K562 (cell line): ENCODE measurements at regions not wholly inside any gene's neighbourhood (a gene's known extent, or its start where the extent isn't known, plus 50 kb on each side); places are given as distances from the start of the nearest gene placed in this dataset.

Experiments
- ATAC-seq: fragments of 200-7000 bp; cut with Tn5 transposase; 3 replicates; pipeline ENCODE4 v1.9.1; 2020; ENCODE audit warnings: moderate library complexity
- BruUV-seq: library from RNA; stranded (reverse); fragments of 400-500 nt; replicated peaks from 2 replicates; lab custom pipeline; 2021; lab: Mats Ljungman, UMichigan
- CTCF ChIA-PET: fragments of 300-600 bp; formaldehyde crosslinking; extraction: SDS; loops from one replicate; lab custom pipeline; 2021; ENCODE audit warnings: low intra/inter-chr PET ratio; lab: Yijun Ruan, JAX
- POLR2A ChIA-PET: fragments of 300-600, 350-650 bp; sonication (Branson Sonifier 250); formaldehyde crosslinking; extraction: SDS; loops from one replicate; lab custom pipeline; 2021; ENCODE audit warnings: antibody characterized with exemption, inconsistent platforms; lab: Yijun Ruan, JAX
- DNase-seq, 4 experiments: peaks; one replicate each; pipeline versions ENCODE4 v3.0.0 to v3.0.0-alpha.2; 2011 to 2018; ENCODE audit warnings: low spot score in 3 of 4, mixed read lengths in 3 of 4; ENCODE audit errors: extremely low read depth in 1 of 4
- FAIRE-seq: peaks from 2 replicates; lab custom pipeline; 2011; peaks lifted over from hg19 to GRCh38; lab: Jason Lieb, UNC
- H2AFZ ChIP-seq: 2 replicates; pipeline ENCODE4 v1.6.0; 2011; ENCODE audit warnings: low read depth, low read length, control low read depth, inconsistent platforms
- H3K27ac ChIP-seq: fragments of 200-600 bp; 3 replicates; pipeline ENCODE4 v1.8.0; 2011; ENCODE audit warnings: low read depth, mild to moderate bottlenecking, control low read depth, inconsistent platforms, low read length, moderate library complexity, mixed read lengths; ENCODE audit errors: extremely low read depth
- H3K27me3 ChIP-seq, 2 experiments: fragments of 300-600 bp in 1 of 2; 2 replicates in 1 of 2; 3 replicates in 1 of 2; pipeline versions ENCODE4 v1.6.0 to v1.8.0; 2011; ENCODE audit warnings: inconsistent platforms in 2 of 2, low read length in 2 of 2, mild to moderate bottlenecking in 1 of 2, mixed read lengths in 1 of 2, moderate library complexity in 1 of 2; ENCODE audit not compliant: control insufficient read depth in 2 of 2, insufficient read depth in 2 of 2
- H3K36me3 ChIP-seq: fragments of 300-600 bp; 3 replicates; pipeline ENCODE4 v1.8.0; 2011; ENCODE audit warnings: mild to moderate bottlenecking, low read length, inconsistent platforms; ENCODE audit not compliant: control insufficient read depth, insufficient read depth
- H3K4me1 ChIP-seq, 2 experiments: fragments of 200-600 bp in 1 of 2; replicated peaks in 1 of 2; 2 replicates in 1 of 2; 3 replicates in 1 of 2; pipeline versions ENCODE4 v1.5.1 to v1.8.0; 2011; ENCODE audit warnings: inconsistent platforms in 2 of 2, low read length in 2 of 2, mild to moderate bottlenecking in 1 of 2, mixed read lengths in 1 of 2, moderate library complexity in 1 of 2; ENCODE audit not compliant: control insufficient read depth in 2 of 2, insufficient read depth in 2 of 2
- H3K4me2 ChIP-seq: 2 replicates; pipeline ENCODE4 v1.6.1; 2011; ENCODE audit warnings: low read length, control low read depth, inconsistent platforms, mixed read lengths; ENCODE audit not compliant: insufficient read depth
- H3K4me3 ChIP-seq: fragments of 200-600 bp; sonication (generic), shearing (Covaris generic); 2 replicates; pipeline ENCODE4 v1.5.1; 2016; ENCODE audit warnings: control low read depth, inconsistent platforms
- H3K79me2 ChIP-seq: fragments of 200-600 bp; 3 replicates; pipeline ENCODE4 v1.8.0; 2011; ENCODE audit warnings: low read length, inconsistent platforms; ENCODE audit not compliant: control insufficient read depth, insufficient read depth
- H3K9ac ChIP-seq, 2 experiments: 2 replicates each; pipeline versions ENCODE4 v1.6.0 to v1.6.1; 2011; ENCODE audit warnings: low read depth in 2 of 2, low read length in 2 of 2, control low read depth in 1 of 2, inconsistent platforms in 1 of 2, mild to moderate bottlenecking in 1 of 2, mixed read lengths in 1 of 2; ENCODE audit not compliant: insufficient read depth in 1 of 2
- H3K9me1 ChIP-seq: one replicate; pipeline ENCODE4 v1.6.0; 2011; ENCODE audit warnings: inconsistent platforms, mild to moderate bottlenecking, low read length, moderate library complexity; ENCODE audit not compliant: control insufficient read depth, insufficient read depth
- H3K9me3 ChIP-seq: replicated peaks from 2 replicates; pipeline ENCODE4 v1.5.1; 2011; ENCODE audit warnings: low read depth, low read length, inconsistent platforms; ENCODE audit not compliant: control insufficient read depth, insufficient read depth
- H4K20me1 ChIP-seq: replicated peaks from 2 replicates; pipeline ENCODE4 v1.6.1; 2011; ENCODE audit warnings: low read length, inconsistent platforms, mixed read lengths; ENCODE audit not compliant: control insufficient read depth, insufficient read depth
- JUN ChIP-seq, 2 experiments: sonication (generic) in 1 of 2; formaldehyde crosslinking in 1 of 2; IDR thresholded peaks; 2 replicates each; pipeline versions ENCODE4 v1.6.1 to v1.8.0; 2012 to 2022; ENCODE audit warnings: borderline replicate concordance in 2 of 2, mild to moderate bottlenecking in 2 of 2, improper control_type of control experiment in 1 of 2, low read depth in 1 of 2, low read length in 1 of 2, missing genetic modification reagents in 1 of 2
- KDM2B ChIP-seq: fragments of 250-450 bp; sonication (Bioruptor Pico); IDR thresholded peaks from 2 replicates; pipeline ENCODE4 v1.8.0; 2021; ENCODE audit warnings: mild to moderate bottlenecking, moderate library complexity
- ZNF695 ChIP-seq: fragments of 450-650 bp; formaldehyde crosslinking; IDR thresholded peaks from 2 replicates; pipeline ENCODE4 v1.4.0; 2020; ENCODE audit warnings: mild to moderate bottlenecking, moderate library complexity
- WGBS: fragments of 100-300 bp; shearing (Covaris generic); methylation state at CpG from one replicate; pipeline ENCODE4 v1.1.6; 2016; ENCODE audit warnings: low coverage, mixed read lengths; ENCODE audit not compliant: insufficient coverage; ENCODE audit errors: missing lambda C conversion rate; 5-methylcytosine and 5-hydroxymethylcytosine counted together
- in situ Hi-C: fragments of 300-500 bp; cut with MboI; formaldehyde crosslinking; loops from 4 replicates; pipeline ENCODE4 v1.15.0; 2018; ENCODE audit warnings: inconsistent platforms, mixed read lengths
- intact Hi-C: fragments of 100-400 bp; cut with micrococcal nuclease; formaldehyde crosslinking; loops from 2 replicates; pipeline ENCODE4 v1.14.2; 2022
- TF ChIP-seq, protein P1 (sequence below): fragments of 250-450 bp; sonication (Bioruptor Pico); IDR thresholded peaks from 2 replicates; pipeline ENCODE4 v1.4.0; 2020; ENCODE audit warnings: mild to moderate bottlenecking, moderate library complexity
- TF ChIP-seq, protein P2 (sequence below): fragments of 200-800 bp; sonication (Bioruptor generic); IDR thresholded peaks from 2 replicates; pipeline ENCODE4 v1.6.1; 2017; ENCODE audit warnings: missing genetic modification characterization, missing compliant biosample characterization
- TF ChIP-seq, protein P3 (sequence below), 2 experiments: fragments of 250-450 bp in 1 of 2; fragments of 450-650 bp in 1 of 2; sonication (Bioruptor Pico) in 1 of 2; IDR thresholded peaks; 2 replicates each; pipeline versions ENCODE4 v1.6.1 to v1.8.0; 2016 to 2021; ENCODE audit warnings: mild to moderate bottlenecking in 2 of 2, moderate library complexity in 2 of 2, missing compliant biosample characterization in 1 of 2, missing genetic modification characterization in 1 of 2
- TF ChIP-seq, protein P4 (sequence below): fragments of 250-450 bp; sonication (Bioruptor Pico); IDR thresholded peaks from 2 replicates; pipeline ENCODE4 v1.5.0; 2021; ENCODE audit warnings: mild to moderate bottlenecking, moderate library complexity

DNA sequence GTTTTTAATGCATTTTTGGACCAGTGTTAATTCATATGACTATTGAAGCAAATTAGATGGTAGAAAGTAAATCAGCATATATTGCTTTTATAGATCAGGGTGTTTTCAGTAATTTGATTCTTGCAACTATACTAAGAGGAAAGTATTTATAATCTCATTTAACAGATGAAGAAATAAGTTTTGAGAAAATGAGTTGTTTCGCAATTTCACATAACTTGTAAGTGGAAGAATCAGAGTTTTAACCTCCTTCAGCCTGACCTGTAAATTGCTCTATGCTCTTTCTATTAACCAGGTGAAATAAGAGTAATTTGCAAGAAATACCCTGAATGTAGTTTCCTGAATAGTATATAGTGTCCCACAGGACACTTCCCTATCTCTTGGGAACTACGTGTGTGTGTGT is 1106.8 kb upstream of the RAG2 start:
- in situ Hi-C loops (no loop called here), intact Hi-C loops (no loop called here)
- 15% methylated on average over 1 of the region's 2 CpGs for WGBS
- Histone ChIP-seq H3K4me1 (no peaks in the 10 kb centered on the region), H3K4me3 (no peak overlapping the region), H2AFZ (no peak overlapping the region), H3K4me2 (no peak overlapping the region), H3K9me1 (no peaks in the 10 kb centered on the region), H3K9me3 (no peaks in the 10 kb centered on the region; the same call in 1 of the 2 replicates), H3K27ac (no peak overlapping the region), H3K27me3 (no peaks in the 10 kb centered on the region), H3K9ac (no peak overlapping the region), H3K79me2 (no peaks in the 10 kb centered on the region), H3K36me3 (no peaks in the 10 kb centered on the region), H4K20me1 (no peaks in the 10 kb centered on the region)
- DNase-seq = no peak
- no peak for FAIRE-seq
- BruUV-seq = no TSS peak
- ChIA-PET POLR2A (no interaction called here), CTCF (no interaction called here)
- ATAC-seq = no peak
- TF ChIP-seq, protein P1, sequence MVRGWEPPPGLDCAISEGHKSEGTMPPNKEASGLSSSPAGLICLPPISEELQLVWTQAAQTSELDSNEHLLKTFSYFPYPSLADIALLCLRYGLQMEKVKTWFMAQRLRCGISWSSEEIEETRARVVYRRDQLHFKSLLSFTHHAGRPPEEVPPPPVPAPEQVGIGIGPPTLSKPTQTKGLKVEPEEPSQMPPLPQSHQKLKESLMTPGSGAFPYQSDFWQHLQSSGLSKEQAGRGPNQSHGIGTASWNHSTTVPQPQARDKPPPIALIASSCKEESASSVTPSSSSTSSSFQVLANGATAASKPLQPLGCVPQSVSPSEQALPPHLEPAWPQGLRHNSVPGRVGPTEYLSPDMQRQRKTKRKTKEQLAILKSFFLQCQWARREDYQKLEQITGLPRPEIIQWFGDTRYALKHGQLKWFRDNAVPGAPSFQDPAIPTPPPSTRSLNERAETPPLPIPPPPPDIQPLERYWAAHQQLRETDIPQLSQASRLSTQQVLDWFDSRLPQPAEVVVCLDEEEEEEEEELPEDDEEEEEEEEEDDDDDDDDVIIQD (CRISPR knock-in tag) = no peak

DNA sequence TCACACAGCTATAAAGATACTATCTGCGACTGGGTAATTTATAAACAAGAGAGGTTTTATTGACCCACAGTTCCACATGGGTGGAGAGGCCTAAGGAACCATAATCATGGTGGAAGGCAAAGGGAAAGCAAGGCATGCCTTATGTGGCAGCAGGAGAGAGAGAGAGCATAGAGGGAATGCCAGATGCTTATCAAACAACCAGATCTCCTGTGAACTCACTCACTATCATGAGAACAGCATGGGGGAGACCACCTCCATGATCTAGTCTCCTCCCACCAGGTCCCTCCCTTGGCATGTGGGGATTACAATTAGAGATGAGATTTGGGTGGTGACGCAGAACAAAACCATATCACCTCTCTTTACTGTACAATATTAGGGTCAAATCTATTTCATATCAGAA is 1101.6 kb upstream of the RAG2 start:
- intact Hi-C loops = no loop called here
- TF ChIP-seq, protein P2, sequence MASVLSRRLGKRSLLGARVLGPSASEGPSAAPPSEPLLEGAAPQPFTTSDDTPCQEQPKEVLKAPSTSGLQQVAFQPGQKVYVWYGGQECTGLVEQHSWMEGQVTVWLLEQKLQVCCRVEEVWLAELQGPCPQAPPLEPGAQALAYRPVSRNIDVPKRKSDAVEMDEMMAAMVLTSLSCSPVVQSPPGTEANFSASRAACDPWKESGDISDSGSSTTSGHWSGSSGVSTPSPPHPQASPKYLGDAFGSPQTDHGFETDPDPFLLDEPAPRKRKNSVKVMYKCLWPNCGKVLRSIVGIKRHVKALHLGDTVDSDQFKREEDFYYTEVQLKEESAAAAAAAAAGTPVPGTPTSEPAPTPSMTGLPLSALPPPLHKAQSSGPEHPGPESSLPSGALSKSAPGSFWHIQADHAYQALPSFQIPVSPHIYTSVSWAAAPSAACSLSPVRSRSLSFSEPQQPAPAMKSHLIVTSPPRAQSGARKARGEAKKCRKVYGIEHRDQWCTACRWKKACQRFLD (CRISPR knock-in tag) = no peak
- TF ChIP-seq JUN (IDR thresholded peaks at IDR 0.05; ENCODE audit: borderline replicate concordance, low read depth, low read length) (no peak), JUN (CRISPR knock-in tag; IDR thresholded peaks at IDR 0.05; ENCODE audit: borderline replicate concordance) (no peak), KDM2B (CRISPR knock-in tag) (no peak), ZNF695 (CRISPR knock-in tag) (no peak)
- TF ChIP-seq, protein P3, sequence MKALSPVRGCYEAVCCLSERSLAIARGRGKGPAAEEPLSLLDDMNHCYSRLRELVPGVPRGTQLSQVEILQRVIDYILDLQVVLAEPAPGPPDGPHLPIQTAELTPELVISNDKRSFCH (CRISPR knock-in tag; IDR thresholded peaks at IDR 0.05) = no peak
- TF ChIP-seq, protein P3 (tag; IDR thresholded peaks at IDR 0.05) = no peak
- TF ChIP-seq, protein P4, sequence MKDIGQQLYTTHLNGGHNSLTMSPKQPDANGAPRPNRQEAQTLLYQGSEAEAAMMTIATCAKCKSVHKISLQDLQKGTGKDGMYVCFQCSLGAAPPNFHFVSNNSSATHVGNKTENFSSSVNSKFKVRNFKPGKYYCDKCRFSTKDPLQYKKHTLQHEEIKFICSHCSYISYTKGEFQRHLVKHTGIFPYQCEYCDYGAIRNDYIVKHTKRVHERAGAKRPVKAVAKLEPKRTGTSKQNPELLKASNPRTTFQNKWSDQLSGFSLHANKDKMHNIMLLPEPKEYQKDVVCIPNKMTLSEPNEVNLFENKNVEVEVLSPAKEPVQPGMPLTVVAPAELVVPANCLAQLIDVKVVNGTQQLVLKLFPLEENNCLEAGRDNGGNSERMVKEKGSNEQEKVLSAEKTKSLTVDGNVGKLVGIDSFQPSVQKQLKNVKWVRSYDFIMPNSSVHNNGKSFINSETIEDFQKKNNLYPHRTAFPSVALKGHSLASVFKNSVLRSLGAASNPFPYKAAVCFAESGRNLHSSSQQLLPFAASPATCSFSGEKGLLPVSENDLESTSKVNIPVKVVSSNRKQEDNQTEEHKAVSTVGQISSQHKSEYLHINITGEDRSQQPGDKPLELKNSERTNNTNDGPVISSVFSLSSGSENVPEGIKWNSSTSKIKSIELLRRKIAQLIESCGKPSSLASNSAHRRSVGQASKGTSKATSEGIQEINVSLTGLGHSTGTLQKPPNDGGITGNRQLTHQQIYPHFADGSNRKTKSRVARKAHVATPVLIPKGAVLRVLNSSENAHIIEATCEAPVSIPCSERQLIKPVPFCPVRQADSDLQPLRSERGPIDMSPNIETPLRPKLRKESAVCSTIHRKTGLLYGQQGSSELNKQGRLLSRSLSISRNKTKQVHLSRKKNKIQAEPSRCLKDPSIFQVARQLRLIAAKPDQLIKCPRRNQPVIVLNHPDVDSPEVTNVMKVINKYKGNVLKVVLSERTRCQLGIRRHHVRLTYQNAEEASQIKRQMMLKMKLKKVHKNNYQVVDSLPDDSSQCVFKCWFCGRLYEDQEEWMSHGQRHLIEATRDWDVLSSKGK = no peak

More for the DNA sequence above, 1101.6 kb upstream of the RAG2 start:
- Histone ChIP-seq H4K20me1 (no peaks in the 10 kb centered on the region), H3K4me1 (no peaks in the 10 kb centered on the region), H3K27ac (no peak overlapping the region), H3K4me3 (no peak overlapping the region), H3K4me2 (no peak overlapping the region), H3K9me1 (no peaks in the 10 kb centered on the region), H3K36me3 (no peaks in the 10 kb centered on the region), H3K27me3 (no peaks in the 10 kb centered on the region), H2AFZ (no peak overlapping the region), H3K9ac (no peak overlapping the region), H3K9me3 (no peaks in the 10 kb centered on the region), H3K79me2 (no peaks in the 10 kb centered on the region)
- DNase-seq (no peak), ATAC-seq (no peak), FAIRE-seq (no peak)
- WGBS = 0% methylated on average over 2 of the region's 2 CpGs
- POLR2A ChIA-PET = no interaction called here
- BruUV-seq = no TSS peak
- in situ Hi-C loops = no loop called here
- CTCF ChIA-PET = no interaction called here
